Fibroblast of lung (primary cell): ENCODE measurements at regions not wholly inside any gene's neighbourhood (a gene's known extent, or its start where the extent isn't known, plus 50 kb on each side); places are given as distances from the start of the nearest gene placed in this dataset.

Experiments used
- CTCF ChIP-seq, 2 donors: IDR thresholded peaks in 1 of 2; conservative IDR thresholded peaks in 1 of 2; 1 replicate in 1 of 2; 2 replicates in 1 of 2; pipeline ENCODE4 v1.5.1; 2011 to 2012; ENCODE audit warnings: low read length in 2 of 2, control low read depth in 1 of 2, inconsistent platforms in 1 of 2, low read depth in 1 of 2, mild to moderate bottlenecking in 1 of 2
- EZH2 ChIP-seq: IDR thresholded peaks from 2 replicates; pipeline ENCODE4 v1.5.1; 2012; ENCODE audit warnings: low read length, control low read depth, mild to moderate bottlenecking; ENCODE audit errors: missing control alignments

GRCh38 chr11:81707881-81708280 is 1025.8 kb downstream of the FAM181B start:
- TF ChIP-seq CTCF (conservative IDR thresholded peaks at IDR 0.05 in 1 of 2, IDR thresholded peaks at IDR 0.05 in 1 of 2; ENCODE audit: low read depth in 1 of 2, low read length in 2 of 2) (peak in 1 of 2 donors; percentile 28), EZH2 (no peak)
